Right atrium auricular region (tissue), 2 donors: ENCODE measurements at regions not wholly inside any gene's neighbourhood (a gene's known extent, or its start where the extent isn't known, plus 50 kb on each side); places are given as distances from the start of the nearest gene placed in this dataset.

Source experiments
- DNase-seq: peaks from one replicate; pipeline ENCODE4 v3.0.0-alpha.2; 2019; ENCODE audit warnings: low spot score
- H3K27ac ChIP-seq, 2 donors: fragments of 200-600 bp; sonication (generic); 1 replicate in 1 of 2; 2 replicates in 1 of 2; pipeline ENCODE4 v1.5.1; 2016 to 2019
- H3K27me3 ChIP-seq, 2 donors: fragments of 200-600 bp; sonication (generic); one replicate each; pipeline versions ENCODE4 v1.5.1 to v1.6.0; 2017 to 2019
- H3K36me3 ChIP-seq: fragments of 200-600 bp; sonication (generic); one replicate; pipeline ENCODE4 v1.5.1; 2016
- H3K4me1 ChIP-seq, 2 donors: fragments of 200-600 bp; sonication (generic); one replicate each; pipeline versions ENCODE4 v1.5.1 to v1.6.0; 2017 to 2019
- H3K4me3 ChIP-seq, 2 donors: fragments of 200-600 bp; sonication (generic); 1 replicate in 1 of 2; 2 replicates in 1 of 2; pipeline ENCODE4 v1.5.1; 2017 to 2019; ENCODE audit warnings: mild to moderate bottlenecking in 1 of 2, moderate library complexity in 1 of 2
- H3K9me3 ChIP-seq, 2 donors: fragments of 200-600 bp; sonication (generic); one replicate each; pipeline ENCODE4 v1.5.1; 2019
- CTCF ChIP-seq, 2 donors: fragments of 200-600 bp; sonication (generic); IDR thresholded peaks; one replicate each; pipeline ENCODE4 v1.5.1; 2019; ENCODE audit warnings: antibody characterized with exemption in 2 of 2

- no peak overlapping the region for H3K4me3 ChIP-seq
- no peaks in the 10 kb centered on the region for H3K4me1 ChIP-seq
- no peak for DNase-seq
- no peaks in the 10 kb centered on the region for H3K9me3 ChIP-seq
- TF ChIP-seq CTCF (IDR thresholded peaks at IDR 0.05), result no peak
- no peak overlapping the region for H3K27ac ChIP-seq
- no peaks in the 10 kb centered on the region for H3K36me3 ChIP-seq
- no peaks in the 10 kb centered on the region for H3K27me3 ChIP-seq
Measured at GRCh38 chr5:62727861-62728260, 149.2 kb downstream of the LRRC70 start.

GRCh38 chr5:62727184-62727583 lies 148.6 kb downstream of the LRRC70 start:
- Histone ChIP-seq H3K27ac (no peak overlapping the region), H3K4me1 (no peaks in the 10 kb centered on the region)
- TF ChIP-seq CTCF (IDR thresholded peaks at IDR 0.05), result no peak

GRCh38 chr5:62722360-62722759 lies 143.7 kb downstream of the LRRC70 start:
- H3K27ac ChIP-seq, result no peak overlapping the region
- TF ChIP-seq CTCF (IDR thresholded peaks at IDR 0.05), result no peak
- H3K27me3 ChIP-seq, result no peaks in the 10 kb centered on the region
- H3K4me1 ChIP-seq, result no peaks in the 10 kb centered on the region
- no peaks in the 10 kb centered on the region for H3K36me3 ChIP-seq
- DNase-seq, result no peak
- H3K9me3 ChIP-seq, result no peaks in the 10 kb centered on the region
- H3K4me3 ChIP-seq, result no peak overlapping the region

More at GRCh38 chr5:62727184-62727583, 148.6 kb downstream of the LRRC70 start:
- Histone ChIP-seq H3K36me3 (no peaks in the 10 kb centered on the region), H3K27me3 (no peaks in the 10 kb centered on the region), H3K9me3 (no peaks in the 10 kb centered on the region), H3K4me3 (no peak overlapping the region)
- DNase-seq, result no peak

- no peaks in the 10 kb centered on the region for H3K4me1 ChIP-seq
- H3K27ac ChIP-seq, result no peak overlapping the region
- TF ChIP-seq CTCF (IDR thresholded peaks at IDR 0.05), result peak in 1 of 2 donors; percentile 18
- H3K4me3 ChIP-seq, result no peak overlapping the region
- no peaks in the 10 kb centered on the region for H3K9me3 ChIP-seq
- H3K36me3 ChIP-seq, result no peaks in the 10 kb centered on the region
- no peaks in the 10 kb centered on the region for H3K27me3 ChIP-seq
- no peak for DNase-seq
Measured at GRCh38 chr5:62720031-62720441, 141.4 kb downstream of the LRRC70 start.

- Histone ChIP-seq H3K36me3 (no peaks in the 10 kb centered on the region), H3K4me3 (no peak overlapping the region), H3K27ac (no peak overlapping the region), H3K9me3 (no peaks in the 10 kb centered on the region), H3K27me3 (no peaks in the 10 kb centered on the region), H3K4me1 (no peaks in the 10 kb centered on the region)
- DNase-seq, result no peak
- TF ChIP-seq CTCF (IDR thresholded peaks at IDR 0.05), result no peak
Measured at GRCh38 chr5:62719061-62719720, 140.6 kb downstream of the LRRC70 start.

DNA sequence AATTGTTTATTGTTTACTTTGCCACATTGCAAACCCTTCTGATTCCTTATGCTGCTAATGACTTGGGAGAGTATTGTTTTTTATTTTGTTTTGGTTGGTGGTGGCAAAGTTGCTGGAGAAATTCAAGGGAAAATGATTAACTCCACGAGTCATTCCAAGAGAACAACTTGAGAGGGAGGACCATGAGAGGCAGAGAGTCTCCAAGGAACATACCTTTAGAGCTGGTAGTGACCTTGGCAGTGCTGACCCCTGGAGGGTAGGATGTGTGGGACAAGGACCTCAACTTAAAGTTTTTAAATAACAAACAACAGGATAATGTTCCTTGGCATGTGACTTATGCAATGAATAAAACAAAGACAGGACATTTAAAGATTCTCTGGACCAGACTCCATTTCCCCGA lies 139.7 kb downstream of the LRRC70 start:
- Histone ChIP-seq H3K27me3 (no peaks in the 10 kb centered on the region), H3K9me3 (no peaks in the 10 kb centered on the region), H3K4me1 (no peaks in the 10 kb centered on the region), H3K27ac (no peak overlapping the region), H3K36me3 (no peaks in the 10 kb centered on the region), H3K4me3 (no peak overlapping the region)
- no peak for DNase-seq
- no peak for TF ChIP-seq CTCF (IDR thresholded peaks at IDR 0.05)
